ENCODE measurements at regions not wholly inside any gene's neighbourhood (a gene's known extent, or its start where the extent isn't known, plus 50 kb on each side); places are given as distances from the start of the nearest gene placed in this dataset.
A peak's percentile ranks its signal among the peaks of the same experiment; 100 is the strongest.
"Not testable (repeated sequence)": the region's sequence is repeated elsewhere in the genome, so short reads cannot be mapped to it uniquely, and the experiment has no call there.

DNA sequence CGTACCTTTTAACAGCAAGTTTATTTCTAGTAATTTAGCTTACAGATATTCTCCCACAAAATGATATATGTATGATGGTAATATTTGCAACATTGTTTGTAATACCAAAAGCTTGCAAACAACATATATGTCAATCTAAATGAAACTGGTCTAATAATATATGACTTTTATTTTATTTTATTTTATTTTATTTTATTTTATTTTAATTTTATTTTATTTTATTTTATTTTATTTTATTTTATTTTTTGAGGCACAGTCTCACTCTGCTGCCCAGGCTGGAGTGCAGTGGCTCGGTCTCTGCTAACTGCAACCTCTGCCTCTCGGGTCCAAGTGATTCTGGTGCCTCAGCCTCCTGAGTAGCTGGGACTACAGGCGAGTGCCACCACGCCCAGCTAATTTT lies 94.6 kb upstream of the ABCA1 start:
- DNase-seq (ENCODE audit: low read depth) = not testable (repeated sequence)

DNA sequence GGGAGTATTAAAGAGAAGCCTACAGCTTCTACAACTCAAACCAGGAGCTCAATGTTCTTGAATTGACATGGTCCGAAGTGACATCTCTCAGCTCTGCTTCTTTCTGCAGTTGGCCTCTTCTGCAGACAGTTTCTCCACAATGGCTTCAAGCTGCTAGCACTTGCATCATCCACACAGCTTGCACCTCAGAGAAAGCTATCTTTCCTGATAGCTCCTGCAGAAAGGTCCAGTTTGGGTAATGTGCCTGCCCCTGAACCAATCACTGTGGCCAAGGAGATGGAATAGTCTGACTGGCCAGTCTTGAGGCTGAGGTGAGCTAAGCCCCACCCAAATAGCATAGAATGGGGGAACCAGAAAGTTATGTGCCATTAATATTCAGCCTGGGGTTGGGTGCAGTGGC lies 95.8 kb upstream of the ABCA1 start:
- no peak for DNase-seq (ENCODE audit: low read depth)

DNA sequence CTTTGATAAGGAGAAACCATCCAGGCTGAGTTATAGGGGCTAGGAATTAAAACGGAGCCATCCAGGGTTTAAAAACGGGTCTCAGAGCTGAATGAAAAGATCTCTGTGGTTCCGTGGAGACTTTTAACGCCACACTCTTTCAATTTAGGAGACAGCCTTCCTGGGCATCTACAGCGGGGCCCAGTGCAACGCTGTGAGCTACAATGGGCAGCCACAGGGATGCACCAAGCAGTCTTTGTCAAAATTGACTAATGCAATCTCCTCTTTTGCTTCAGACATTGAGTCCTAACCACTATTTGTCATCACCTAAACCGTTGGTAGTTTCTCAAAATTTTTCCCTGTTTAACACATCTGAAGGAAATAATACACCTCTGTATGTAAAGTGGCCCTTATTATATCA lies 96.6 kb upstream of the ABCA1 start:
- DNase-seq (ENCODE audit: low read depth) = no peak

DNA sequence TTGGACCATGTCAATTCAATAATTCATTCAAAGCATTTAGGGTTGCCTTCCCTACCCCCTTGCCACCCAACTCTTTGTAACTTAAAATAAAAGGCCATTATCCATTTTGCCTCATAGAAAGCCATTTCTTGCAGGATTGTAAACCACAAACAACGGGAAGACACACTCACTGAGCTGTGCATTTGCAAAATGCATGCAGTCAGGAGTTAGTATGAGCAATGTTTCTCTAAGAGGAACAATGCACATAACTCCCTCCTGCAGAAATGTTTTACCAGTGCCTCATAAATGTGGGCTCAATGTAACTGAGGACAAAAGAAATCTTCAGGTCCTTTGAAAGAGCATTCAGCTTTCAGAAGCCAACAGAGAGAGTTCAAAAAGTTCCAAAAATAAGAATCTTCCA lies 98.5 kb upstream of the ABCA1 start:
- DNase-seq (ENCODE audit: low read depth) = peak; percentile 6

DNA sequence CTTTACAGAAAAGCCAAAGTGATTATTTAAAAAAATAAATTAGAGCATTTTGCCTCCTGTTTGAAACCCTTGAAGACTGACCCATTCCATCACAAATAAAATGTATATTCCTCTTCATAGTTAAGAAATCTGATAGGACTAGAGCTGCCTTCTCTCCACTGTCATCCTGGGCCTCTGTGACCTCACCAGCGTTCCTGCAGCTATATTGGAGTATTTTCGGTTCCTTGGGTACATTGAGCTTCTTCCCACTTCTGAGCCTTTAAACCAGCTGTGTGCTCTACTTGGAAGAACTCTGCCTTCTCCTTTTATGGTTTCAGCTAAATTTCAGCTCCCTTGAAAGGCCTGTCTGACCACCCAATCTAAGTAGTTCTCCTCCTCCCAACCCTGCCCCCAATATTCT lies 99.1 kb upstream of the ABCA1 start:
- DNase-seq (ENCODE audit: low read depth) = no peak

DNA sequence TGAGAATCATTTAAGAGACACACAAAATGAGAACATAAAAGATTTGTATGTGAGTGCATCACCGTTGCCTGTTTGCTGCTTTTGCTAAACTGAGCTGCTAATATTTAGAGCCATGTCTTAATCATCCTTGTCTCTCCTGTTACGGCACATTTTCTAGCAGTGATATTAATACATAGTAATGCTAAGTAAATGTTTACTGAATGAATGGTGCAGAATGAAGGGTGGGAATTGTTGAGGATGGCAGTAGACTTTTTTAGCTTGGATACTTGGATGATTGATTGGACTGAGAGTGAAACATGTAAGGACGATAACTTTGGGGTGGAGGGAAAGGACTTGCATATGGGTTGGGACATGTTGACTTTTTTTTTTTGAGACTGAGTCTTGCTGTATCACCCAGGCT lies 102.3 kb upstream of the ABCA1 start:
- no peak for DNase-seq (ENCODE audit: low read depth)

DNA sequence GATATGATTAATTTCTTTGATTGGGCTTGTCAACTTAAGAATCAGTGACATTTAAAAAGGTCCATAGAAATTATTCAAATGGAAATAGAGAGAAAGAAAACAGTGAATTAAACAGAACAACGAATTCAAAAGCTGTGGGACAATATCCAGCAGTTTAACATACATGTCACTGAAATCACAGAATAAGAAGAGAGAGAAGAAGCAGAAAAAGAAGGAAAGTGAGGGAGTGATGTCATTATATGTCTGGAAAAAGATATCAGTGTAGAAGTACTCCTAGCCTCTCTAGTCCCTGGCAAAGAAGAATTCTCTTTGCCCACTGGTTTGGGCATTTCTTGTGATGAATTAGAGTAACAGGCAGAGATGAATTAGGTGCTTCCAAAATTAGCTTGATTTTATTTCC lies 109.2 kb upstream of the ABCA1 start:
- no peak for DNase-seq (ENCODE audit: low read depth)

DNA sequence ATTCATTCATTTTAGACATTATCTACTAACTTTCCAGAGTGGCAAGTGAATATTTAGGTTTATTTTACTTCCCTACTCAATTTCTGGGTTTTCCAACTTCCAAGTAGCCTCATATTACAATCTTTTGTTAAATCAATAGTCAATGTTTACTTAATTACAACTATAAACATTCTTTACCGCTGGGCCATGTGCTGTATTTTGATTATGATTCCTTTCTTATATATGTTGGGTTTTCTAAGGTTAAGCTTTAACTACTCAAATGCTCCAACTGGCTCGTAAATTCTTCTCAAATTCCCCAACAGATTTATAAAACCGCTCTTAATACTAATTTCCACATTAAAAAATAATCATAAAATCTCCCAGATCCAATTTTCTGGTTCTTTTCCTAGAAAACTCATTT lies 110.1 kb upstream of the ABCA1 start:
- DNase-seq (ENCODE audit: low read depth) = no peak

DNA sequence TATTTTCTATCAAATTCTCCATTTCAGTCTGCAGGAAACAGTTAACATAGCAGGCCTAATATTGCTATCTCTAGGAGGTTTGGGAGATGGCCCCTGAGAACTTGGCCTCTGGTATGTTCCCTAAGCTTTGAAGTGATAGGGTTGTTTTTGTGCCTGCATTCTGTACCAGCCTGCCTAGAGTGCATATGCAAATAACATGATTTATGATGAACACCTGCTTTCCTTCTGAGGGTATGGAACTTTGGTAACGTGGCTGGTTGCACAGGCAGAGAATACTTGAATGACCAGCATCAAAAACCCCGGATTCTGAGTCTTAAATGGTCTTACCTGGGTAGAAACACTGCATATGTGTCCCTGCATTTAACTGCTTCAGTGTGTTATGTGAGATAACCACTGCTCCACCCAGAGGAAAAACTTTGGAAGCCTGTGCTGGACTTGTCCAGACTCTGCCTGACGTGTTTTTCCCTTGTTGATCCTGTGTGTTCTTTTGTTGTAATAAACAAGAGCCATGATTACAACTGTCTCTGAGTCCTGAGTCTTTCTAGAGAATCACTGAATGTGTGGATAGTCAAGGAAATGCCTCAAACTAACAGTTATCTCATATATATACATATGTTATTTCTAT lies 111.3 kb upstream of the ABCA1 start:
- DNase-seq (ENCODE audit: low read depth) = no peak

DNA sequence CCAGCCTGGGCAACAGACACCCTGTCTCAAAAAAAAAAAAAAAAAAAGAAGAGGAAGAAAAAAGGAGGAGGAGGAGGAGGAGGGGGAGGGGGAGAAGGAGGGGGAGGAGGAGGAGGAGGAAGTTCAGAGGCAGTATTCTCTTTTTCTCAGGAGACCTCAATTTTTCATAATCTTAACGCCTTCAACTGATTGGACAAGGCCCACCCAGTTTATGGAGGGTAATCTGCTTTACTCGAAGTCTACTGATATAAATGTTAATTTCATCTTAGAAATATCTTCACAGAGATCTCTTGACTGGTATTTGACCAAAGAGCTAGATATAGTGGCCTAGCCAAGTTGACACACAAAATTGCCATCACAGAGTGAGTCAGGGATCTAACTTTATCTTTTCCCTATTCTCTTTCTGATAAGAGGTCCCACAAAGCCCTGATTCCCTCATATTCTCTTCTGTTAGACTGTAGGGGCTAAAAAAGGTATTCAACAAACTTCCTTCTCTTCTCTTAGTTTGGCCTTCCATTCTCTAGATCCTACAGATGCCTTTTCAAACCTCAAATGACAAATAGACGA lies 115.5 kb upstream of the ABCA1 start:
- DNase-seq (ENCODE audit: low read depth) = no peak

DNA sequence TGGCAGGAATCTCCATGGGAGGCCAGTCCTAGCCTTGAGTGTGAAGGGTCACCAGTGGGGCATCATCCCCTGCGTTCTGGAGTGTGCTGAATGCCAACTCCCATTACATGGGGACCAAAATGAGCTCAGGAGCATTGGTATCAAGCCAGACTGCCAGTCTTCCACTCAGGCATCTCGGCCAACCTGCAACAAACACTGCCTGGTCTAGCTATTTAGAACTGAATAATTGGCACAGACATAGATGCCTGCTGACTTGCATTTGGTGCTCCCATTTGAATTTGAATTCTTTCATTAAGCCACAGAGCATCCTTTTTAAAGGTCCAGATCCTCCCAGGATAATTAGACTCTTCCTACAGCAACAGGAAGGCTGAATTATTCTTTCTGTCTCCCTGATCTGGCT lies 116.6 kb upstream of the ABCA1 start:
- DNase-seq (ENCODE audit: low read depth) = no peak

DNA sequence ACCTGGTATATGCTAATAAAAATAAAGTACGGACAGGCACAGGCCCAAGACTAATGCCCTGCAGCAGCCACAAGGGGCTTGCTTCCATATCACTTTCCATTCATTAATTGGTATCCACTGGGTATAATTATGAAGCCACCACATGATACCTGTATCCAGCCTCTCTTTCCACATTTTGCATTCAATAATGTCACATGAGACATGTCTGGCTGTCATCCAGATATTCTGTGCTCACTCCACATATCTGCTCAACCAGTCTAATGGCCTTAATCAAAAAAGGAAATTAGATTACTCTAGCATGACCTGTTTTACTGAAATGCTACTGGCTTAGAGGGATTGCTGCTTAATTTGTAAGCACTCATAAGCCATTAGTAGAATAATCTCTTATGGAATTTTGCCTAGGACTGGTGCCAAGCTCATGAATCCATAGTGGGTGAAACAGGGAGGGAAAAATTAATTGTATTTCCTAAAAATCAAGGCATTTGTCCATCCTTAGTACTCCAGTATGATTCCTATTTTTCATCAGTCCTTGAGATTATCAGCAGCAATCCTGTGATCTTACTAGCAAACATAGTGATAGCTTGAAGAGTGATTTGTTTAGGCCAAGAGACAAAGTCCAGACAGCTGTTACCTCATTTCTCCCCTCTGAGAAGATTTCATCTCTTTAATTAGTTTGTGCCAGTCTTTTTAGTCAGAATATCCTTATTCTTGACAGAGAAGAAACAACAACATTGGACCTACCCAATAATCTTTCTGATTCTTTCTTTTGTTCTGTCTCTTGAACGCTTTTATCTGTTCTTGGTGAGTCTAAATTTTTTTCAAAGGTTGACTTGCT lies 119.2 kb upstream of the ABCA1 start:
- no peak for DNase-seq (ENCODE audit: low read depth)

DNA sequence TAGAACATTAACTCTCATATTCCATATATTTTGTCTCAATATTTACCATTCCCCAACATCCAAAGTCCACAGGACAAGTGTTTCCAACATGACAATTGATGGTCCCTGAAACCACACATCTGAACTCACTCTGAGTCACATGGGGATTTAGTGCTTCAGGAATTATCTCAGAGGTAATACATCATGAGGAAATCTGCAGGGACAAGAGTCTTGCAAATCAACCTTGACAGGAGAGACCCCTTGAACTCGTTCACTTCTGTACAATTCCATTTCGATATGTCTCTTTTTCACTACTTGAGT lies 119.7 kb upstream of the ABCA1 start:
- no peak for DNase-seq (ENCODE audit: low read depth)

DNA sequence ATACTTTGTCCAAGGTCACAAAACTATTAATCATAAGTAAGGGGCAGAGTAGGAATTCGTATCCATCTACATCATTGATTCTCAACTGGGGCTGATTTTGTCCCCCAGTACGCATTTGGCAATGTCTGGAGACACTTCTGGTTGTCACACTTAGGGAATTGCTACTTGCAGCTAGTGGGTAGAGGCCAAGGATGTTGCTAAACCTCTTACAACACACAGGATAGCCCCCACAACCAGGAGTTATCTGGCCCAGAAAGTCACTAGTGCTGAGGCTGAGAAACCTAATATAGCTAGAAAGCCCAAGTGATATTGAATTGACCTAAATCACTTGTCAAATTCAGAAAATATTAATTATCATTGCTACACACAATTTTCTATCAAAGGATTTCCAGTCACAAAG lies 120.4 kb upstream of the ABCA1 start:
- no peak for DNase-seq (ENCODE audit: low read depth)

DNA sequence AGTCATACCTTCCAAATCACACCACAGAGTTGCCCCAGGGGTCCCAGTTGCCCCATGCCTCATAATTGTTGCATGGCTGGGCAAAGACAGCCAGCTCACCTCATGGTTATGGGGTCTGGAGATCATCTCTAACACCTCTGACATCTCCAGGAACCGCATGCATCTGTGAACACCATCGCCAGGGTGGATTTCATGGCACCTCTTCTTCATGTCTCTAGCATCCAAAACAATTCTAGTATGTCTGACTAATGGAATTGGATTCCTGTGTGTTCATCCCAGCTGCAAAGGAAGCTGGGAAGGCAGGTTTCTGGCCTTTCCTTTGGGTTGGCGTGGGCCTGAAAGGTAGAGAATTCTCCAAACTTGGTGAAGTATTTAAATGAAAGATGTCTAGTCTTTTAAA lies 122.3 kb upstream of the ABCA1 start:
- no peak for DNase-seq (ENCODE audit: low read depth)

DNA sequence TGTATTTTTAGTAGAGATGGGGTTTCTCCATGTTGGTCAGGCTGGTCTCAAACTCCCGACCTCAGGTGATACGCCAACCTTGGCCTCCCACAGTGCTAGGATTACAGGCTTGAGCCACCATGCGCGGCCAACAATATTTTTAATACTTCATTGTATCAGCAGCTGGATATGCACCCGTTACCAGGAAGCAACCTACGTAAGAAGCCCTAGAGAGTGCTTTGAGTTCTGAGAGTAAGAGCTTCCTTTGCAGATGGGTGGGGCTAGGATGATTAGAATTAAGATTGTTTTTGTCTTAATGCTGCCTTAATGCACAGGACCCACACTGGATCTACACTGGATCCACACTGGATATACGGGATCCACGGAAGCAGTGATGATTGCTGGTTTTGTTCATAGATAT lies 123.9 kb upstream of the ABCA1 start:
- DNase-seq (ENCODE audit: low read depth) = no peak

DNA sequence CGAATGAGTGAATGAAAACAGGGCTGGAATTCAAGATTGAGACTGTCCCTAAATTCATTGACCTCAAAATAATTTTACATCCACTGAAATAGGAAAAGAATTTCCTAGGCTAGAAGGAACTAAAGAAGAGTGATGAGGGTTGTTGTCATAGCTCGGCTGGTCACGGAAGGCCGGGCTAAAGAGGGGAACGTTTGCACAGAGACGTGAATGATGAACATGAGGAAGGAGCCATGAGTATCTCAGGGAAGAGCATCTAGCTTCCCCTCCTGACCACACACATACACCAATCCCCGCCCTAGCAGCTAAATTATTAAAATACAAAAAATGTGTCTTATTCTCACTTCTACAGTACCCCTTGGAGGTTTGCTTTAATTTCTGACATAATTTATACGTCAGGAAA lies 124.4 kb upstream of the ABCA1 start:
- no peak for DNase-seq (ENCODE audit: low read depth)

DNA sequence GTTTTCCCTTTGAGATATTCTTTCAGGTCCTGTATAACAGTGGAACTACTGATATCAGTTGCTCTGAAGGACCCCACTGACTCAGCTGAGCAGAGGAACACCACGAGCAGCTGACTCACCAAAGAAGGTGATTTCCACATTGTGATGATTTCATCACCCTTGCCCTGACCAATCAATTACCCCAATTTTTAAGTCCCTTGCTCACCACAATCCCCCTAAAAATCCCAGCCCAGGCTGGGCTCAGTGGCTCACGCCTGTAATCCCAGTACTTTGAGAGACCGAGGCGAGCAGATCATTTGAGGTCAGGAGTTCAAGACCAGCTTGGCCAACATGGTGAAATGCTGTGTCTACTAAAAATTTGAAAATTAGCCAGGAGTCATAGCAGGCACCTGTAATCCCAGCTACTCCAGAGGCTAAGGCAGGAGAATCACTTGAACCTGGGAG lies 125.3 kb upstream of the ABCA1 start:
- peak; percentile 66 for DNase-seq (ENCODE audit: low read depth)

DNA sequence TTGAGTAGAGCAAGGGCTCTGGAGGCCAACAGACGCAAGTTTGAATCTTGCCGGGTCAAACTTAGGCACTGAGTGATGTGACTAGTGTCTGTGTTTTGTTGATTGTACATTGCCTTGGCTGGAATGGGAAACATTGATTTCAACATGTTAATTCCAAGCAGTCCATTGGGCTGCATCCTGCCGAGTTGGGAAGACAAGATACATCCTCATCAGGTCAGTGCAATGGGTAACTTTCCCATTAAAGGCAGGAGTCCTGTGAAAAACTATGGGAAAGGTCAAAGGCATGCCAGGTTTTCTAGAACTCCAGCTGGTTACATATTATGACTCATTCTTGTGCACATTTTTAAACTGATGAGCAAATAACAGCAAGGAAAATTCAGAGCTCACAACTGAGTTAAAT lies 126.5 kb upstream of the ABCA1 start:
- peak; percentile 63 for DNase-seq (ENCODE audit: low read depth)

DNA sequence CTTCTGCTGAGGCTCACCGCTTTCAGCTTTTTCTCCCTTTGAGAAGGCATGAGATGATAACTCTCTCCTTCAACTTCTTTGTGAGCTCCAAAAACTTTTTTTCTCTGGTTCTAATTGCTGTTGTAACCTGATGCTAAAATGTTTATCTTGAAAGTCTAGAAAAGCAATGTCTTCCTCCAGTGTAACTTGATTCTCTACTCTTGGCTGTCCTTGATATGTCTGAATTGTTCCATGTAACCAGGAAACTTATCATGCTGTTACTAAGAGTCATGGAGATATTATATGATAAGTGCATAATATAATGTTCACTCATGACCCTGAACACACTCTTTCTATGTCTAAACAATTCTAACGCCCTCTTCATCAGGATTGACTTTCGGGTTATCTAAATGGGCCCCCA lies 128.0 kb upstream of the ABCA1 start:
- peak; percentile 62 for DNase-seq (ENCODE audit: low read depth)

DNA sequence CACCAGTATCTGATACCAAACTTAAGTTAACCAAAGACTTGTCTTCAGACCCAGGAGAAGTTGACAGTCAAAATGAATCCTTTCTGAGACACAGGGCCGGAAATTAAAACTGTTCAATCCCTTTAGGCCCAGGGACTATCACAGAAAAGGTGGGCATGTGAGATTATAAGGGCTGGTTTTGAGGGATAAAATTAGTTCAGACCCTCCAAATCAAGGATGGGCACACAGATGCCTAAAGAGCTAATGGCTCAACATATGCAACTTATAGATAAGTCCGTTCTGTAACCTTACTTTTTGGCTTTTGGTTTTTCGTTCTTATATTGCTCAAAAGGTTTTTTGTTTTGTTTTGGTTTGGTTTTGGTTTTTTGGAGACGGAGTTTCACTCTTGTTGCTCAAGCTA lies 129.6 kb upstream of the ABCA1 start:
- DNase-seq (ENCODE audit: low read depth) = no peak

DNA sequence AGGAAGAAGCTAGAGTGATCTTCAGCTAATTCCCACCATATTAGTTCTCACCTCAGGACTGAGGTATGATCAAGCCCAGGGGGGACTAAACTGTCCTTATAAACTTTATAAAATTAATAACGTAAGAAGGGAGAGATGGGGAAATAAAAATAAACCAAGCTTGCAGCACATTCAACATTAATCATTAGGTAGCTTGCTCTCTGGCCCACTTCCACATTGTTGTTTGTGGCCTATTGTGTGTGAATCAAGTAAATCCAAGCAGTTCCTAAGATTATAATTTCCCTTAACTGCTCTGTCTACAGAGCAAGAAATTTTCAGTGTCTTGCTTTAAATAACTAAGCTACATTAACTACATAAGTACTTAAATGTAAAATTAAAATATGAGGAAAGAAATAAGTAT lies 131.3 kb upstream of the ABCA1 start:
- no peak for DNase-seq (ENCODE audit: low read depth)

DNA sequence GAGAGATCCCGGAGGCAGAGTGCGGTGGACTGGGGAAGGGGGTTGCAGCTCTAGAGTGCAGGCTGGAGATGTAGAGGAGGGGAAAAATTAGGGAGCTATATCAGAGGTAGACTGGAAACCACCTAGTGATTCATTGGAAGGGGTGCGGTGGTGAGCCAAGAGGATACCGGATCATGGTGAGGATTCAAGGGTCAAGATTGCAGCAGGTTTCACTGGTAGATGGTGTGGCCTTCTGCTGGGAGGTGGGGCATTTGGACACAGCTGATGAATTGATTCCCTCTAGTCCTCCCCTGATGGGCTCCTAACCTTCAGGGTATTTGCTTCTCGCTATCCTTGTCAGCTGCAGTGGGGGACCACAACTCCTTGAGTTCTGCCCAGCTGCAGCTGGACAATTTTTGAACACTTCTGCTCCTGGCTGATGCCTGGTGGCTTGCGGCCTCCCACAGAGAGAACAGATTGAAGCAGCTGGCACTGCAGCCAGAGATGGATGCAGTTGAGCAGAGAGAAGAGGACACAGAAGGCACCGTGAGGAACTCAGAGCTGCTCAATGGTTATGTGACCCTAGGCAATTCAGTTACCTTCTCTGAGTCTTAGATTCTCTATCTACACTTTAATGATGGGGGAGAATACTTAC lies 134.4 kb upstream of the ABCA1 start:
- DNase-seq (ENCODE audit: low read depth) = no peak
